ENCODE measurements at regions not wholly inside any gene's neighbourhood (a gene's known extent, or its start where the extent isn't known, plus 50 kb on each side); places are given as distances from the start of the nearest gene placed in this dataset.
"Not testable (repeated sequence)": the region's sequence is repeated elsewhere in the genome, so short reads cannot be mapped to it uniquely, and the experiment has no call there.

DNA sequence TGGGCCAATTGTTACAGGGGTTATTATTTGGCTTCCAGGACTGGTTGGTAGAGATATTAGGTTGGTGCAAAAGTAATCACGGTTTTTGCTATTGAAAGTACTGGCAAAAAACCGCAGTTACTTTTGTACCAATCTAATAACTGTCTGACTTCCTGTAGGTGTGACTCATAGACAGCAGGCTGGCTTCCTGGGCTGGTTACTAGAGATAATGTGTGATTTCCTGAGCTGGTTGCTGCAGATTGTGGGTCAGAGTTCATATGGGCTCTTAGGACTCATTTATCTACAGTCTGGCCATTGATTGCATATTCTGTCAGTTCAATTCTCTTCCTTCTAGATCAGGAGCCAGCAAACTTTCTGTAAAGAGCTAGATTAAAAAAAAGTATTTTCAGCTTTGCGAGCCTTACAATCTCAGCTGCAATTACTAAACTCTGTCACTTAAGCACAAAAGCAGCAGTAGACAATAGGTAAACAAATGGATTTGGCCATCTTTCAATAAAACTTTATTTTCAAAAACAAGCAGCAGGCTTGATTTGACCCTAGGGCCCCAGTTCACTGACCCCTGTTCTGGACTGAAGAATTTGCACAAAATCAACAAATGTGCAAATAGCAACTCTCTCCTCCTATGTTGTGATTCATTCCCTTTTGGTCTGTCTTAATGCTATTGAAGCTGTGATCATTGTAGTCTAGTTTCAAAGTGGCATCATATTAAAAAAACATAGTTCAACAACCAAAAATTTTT lies 50.8 kb upstream of the BOD1L1 start:
- no peak for DNase-seq
- in situ Hi-C loops (cut with HindIII; ENCODE audit: low pct_ligation_motif_present, low pct_unique_long_range_greater_than_20kb, low sequenced_read_pairs) = no loop called here

DNA sequence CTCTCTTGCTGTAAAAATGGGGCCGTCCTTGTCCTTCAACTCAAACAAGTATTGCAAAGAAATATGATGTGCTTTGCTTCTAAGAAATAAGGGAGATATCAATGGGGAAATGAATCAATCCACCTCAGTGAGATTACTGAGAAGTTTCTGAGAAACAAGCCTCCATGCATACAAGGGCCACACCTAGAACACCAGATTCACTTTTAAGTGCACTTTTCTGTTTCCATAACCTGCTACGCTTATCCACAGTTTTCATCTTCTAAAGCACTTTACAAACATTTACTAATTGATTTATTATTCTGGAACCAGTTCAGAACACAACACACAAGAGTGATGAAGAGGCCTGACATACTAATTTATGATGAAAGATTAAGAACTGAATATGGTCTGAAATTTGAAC lies 54.0 kb upstream of the BOD1L1 start:
- in situ Hi-C loops (cut with HindIII; ENCODE audit: low pct_ligation_motif_present, low pct_unique_long_range_greater_than_20kb, low sequenced_read_pairs) = no loop called here
- DNase-seq = no peak

DNA sequence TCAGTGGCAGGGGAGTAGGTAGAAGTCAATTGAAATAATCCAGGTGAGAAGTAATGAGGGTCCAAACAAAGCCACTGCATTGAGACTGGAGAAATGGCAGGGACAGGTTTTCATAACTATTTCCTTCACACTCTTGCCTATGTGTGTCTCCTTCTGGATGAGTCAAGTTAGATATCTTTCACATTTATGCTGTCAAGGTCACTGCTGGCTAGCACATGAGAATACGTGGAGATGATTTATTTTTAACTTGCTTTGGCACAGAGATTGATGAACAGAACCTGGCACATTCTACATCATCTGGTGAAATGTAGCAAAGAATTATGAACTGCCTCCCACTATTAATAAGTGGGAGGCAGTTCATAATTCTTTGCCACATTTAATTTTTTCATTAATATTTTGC lies 66.7 kb upstream of the BOD1L1 start:
- in situ Hi-C loops (cut with HindIII; ENCODE audit: low pct_ligation_motif_present, low pct_unique_long_range_greater_than_20kb, low sequenced_read_pairs) = no loop called here

DNA sequence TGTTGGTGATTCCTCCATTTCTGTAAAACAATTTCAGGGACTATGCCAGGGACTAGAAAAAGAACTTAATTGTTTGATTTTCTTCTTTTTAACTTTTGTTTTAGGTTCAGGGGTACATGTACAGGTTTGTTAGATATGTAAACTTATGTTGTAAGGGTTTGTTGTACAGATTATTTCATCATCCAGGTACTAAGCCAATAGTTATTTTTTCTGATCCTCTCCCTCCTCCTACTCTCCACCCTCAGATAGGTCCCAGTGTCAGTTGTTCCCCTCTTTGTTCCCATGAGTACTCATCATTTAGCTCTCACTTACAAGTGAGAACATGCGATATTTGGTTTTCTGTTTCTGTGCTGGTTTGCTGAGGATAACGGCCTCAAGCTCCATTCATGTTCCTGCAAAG lies 70.8 kb upstream of the BOD1L1 start:
- DNase-seq = no peak
- in situ Hi-C loops (cut with HindIII; ENCODE audit: low pct_ligation_motif_present, low pct_unique_long_range_greater_than_20kb, low sequenced_read_pairs) = no loop called here

More for the DNA sequence above, 66.7 kb upstream of the BOD1L1 start:
- no peak for DNase-seq

DNA sequence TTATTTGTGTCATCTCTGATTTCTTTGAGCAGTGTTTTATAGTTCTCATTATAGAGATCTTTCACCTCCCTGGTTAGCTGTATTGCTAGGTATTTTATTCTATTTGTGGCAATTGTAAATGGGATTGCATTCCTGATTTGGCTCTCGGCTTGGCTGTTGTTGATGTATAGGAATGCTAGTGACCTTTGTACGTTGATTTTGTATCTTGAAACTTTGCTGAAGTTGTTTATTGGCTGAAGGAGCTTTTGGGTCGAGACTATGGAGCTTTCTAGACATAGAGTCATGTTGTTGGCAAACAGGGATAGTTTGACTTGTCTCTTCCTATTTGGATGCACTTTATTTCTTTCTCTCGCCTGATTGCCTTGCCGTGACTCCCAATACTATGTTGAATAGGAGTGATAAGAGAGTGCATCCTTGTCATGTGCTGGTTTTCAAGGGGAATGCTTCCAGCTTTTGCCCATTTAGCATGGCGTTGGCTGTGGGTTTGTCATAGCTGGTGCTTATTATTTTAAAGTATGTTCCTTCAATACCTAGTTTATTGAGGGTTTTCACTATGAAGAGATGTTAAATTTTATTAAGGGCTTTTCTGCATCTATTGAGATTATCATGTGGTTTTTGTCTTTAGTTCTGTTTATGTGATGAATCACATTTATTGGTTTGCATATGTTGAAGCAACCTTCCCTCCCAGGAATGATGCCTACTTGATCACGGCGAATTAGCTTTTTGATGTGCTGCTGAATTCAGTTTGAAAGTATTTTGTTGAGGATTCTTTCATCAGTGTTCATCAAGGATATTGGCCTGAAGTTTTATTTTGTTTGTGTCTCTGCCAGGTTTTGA lies 72.7 kb upstream of the BOD1L1 start:
- in situ Hi-C loops (cut with HindIII; ENCODE audit: low pct_ligation_motif_present, low pct_unique_long_range_greater_than_20kb, low sequenced_read_pairs) = no loop called here

DNA sequence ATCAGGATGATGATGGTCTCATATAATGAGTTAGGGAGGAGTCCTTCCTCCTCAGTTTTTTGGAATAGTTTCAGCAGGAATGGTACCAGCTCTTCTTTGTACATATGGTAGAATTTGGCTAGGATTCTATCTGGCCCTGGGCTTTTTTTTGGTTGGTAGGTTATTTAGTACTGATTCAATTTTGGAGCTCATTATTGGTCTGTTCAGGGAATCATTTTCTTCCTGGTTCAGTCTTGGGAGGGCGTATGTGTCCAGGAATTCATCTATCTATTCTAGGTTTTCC lies 73.3 kb upstream of the BOD1L1 start:
- in situ Hi-C loops (cut with HindIII; ENCODE audit: low pct_ligation_motif_present, low pct_unique_long_range_greater_than_20kb, low sequenced_read_pairs); DNase-seq: not testable (repeated sequence)

More for the DNA sequence above, 72.7 kb upstream of the BOD1L1 start:
- DNase-seq = no peak

DNA sequence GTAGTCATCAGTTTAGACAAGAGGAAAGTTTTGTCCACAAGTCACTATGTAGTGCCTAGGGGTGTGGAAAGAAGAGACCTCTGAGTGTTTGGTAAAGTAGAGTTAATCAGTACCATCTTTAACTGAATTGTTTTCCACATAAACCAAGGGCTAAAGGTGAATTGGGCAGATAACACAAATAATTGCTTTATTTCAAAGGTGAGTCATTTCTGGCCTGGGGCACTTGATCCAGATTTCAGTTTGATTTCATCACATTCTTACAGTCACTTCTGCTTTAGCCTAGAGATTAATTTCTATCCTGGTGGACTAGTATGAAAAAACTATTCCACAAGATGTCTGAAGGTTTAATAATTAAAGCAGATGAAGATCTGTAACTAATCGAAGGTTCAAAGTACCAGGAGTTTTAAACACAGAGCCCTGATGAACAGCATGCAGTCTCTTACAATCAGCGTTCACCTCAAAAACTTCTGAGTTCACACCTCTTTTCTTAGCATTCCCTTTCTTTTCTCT lies 74.5 kb upstream of the BOD1L1 start:
- peak; percentile 33 for DNase-seq
- in situ Hi-C loops (cut with HindIII; ENCODE audit: low pct_ligation_motif_present, low pct_unique_long_range_greater_than_20kb, low sequenced_read_pairs) = no loop called here

DNA sequence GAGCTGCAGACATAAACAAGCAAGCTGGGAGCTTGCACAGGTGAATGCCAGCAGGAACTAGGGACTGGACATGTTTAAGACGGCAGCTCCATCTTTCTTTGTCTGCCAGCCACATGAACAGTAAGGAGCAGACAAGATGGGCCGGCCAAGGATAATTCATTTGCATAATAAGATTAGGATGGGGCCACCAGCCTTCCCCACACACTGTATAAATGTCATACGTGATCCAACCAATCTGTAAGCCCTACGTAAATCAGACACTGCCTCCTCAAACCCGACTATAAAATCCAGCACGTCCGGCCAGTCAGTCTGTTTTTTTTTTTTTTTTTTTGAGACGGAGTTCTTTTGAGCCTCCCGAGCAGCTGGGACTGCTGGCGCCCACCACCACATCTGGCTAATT lies 75.6 kb upstream of the BOD1L1 start:
- DNase-seq = no peak
- in situ Hi-C loops (cut with HindIII; ENCODE audit: low pct_ligation_motif_present, low pct_unique_long_range_greater_than_20kb, low sequenced_read_pairs) = no loop called here

DNA sequence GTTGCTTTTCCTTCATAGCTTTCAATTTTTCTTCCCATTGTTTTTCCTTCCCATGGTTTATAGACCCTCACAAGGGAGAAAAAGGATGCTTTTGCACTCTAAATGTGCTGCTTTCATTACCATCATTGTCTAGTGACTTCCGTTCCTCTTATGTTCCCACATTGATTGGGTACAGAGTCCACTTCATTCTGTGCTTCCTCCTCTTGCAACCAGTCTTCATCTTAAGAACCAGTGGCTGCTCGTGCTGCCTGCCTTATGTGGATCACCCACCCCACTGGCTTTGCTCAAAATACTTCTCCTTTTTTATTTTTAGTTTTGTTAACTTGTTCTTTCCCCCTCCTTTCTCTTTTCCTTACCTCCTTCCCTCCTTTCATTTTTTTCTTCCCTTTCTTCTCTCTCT lies 76.5 kb upstream of the BOD1L1 start:
- DNase-seq = no peak
- in situ Hi-C loops (cut with HindIII; ENCODE audit: low pct_ligation_motif_present, low pct_unique_long_range_greater_than_20kb, low sequenced_read_pairs) = no loop called here

DNA sequence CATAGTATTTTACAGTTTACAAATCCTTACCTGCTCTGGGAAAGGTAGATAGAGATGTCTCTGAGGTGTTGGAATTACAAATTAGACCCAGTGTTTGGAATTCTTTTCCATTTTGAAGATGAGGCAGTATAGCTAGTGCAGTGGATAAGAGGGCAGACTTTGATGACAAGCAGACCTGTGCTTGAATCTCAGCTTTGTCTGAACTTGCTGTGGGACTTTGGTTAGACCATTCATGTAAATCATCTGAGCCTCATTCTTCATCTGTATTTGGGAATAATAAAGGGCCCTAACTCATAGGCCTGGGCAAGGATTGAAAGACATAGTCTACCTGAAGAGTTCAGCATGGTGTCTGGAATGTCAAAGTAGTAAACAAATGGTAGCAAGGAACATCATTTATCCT lies 77.2 kb upstream of the BOD1L1 start:
- in situ Hi-C loops (cut with HindIII; ENCODE audit: low pct_ligation_motif_present, low pct_unique_long_range_greater_than_20kb, low sequenced_read_pairs) = no loop called here
- DNase-seq = no peak

DNA sequence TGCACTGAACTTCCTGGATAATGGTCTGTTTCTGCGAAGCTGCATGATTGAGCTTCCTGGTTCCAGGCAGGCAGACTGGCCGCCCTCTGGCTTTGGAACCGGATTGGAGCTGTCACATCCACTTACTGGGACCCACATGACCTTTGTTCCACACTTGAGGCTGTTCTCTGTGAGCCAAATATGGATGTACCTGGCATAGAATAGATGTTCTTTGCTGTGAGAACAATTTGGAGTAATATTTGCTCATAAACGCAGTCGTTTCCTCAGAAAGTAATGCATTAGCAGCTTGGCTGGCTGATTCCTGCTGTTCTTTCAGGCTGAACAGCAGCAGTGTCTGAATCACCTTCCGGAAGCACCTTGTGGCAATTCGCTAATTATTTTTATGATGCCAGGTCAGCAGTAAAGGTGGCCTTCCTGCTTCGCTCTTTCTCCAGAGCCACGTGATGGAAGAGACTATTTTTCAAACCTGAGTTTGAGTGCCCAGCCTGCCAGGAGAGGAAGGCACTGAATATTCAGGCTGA lies 78.1 kb upstream of the BOD1L1 start:
- DNase-seq = peak; percentile 50
- in situ Hi-C loops (cut with HindIII; ENCODE audit: low pct_ligation_motif_present, low pct_unique_long_range_greater_than_20kb, low sequenced_read_pairs) = no loop called here

DNA sequence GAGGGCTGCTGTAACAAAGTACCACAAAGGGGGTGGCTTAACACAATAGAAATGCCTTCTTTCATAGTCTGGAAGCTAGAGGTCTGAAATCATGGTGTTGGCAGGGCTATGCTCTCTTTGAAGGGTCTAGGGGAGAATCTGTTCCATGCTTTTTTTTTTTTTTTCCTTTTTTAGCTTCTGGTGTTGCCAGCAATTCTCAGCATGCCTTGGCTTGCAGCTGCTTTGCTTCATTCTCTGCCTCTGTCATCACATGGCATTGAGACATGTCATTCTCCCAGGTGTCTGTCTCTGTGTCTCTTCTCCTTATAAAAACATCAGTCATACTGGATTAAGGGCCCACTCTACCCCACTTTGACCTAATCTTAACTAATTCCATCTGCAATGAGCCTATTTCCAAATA lies 78.6 kb upstream of the BOD1L1 start:
- in situ Hi-C loops (cut with HindIII; ENCODE audit: low pct_ligation_motif_present, low pct_unique_long_range_greater_than_20kb, low sequenced_read_pairs) = no loop called here
- DNase-seq = no peak

DNA sequence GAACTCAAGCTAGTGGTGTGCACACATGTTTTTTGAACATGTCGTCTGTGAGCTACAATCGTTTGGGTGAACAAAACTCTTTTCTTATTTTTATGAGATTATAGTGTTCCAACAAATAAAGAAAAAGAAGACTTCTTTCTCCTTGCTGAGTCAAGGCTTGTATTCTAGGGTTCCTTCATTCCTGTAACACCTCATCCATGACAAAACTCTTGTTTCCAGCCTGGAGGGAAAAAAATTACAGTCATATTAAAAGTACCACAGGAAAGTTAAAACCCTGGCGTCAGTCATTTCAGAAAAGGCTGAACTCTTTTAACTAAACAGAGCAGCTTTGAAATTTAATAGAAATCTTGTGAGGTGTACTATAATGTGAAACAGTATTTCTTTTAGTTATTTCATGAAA lies 79.2 kb upstream of the BOD1L1 start:
- in situ Hi-C loops (cut with HindIII; ENCODE audit: low pct_ligation_motif_present, low pct_unique_long_range_greater_than_20kb, low sequenced_read_pairs) = no loop called here
- peak; percentile 15 for DNase-seq

DNA sequence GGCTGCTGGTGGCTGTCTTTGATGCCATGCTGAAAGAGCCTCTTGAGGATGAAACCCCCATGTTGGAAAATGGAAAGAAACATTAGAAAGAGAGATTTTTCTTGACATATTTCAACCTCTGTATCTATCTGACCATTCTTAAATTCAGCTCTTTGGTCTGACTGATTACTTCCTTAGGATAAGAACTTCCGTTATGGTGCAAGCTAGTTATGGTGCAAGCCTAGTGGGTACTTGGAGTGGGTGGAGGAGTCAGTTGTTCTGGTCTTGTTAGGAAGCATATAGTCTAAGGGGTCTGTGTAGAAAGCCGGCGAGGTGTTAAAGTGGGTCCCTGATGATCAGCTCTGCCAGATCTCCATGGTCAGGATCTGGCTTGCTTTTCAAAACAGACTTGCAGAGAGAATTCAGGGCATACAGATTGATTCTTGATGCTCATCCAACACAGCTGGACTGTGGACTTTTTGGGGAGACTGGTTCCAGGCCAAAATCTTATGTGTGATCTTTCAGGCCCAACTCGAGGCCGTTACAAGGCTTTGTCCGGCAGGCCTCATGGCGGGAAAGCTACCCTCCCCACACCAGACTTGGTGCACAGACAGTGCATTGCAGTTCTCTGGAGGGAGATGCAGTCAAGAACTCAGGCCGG lies 82.8 kb upstream of the BOD1L1 start:
- in situ Hi-C loops (cut with HindIII; ENCODE audit: low pct_ligation_motif_present, low pct_unique_long_range_greater_than_20kb, low sequenced_read_pairs) = no loop called here
- no peak for DNase-seq

DNA sequence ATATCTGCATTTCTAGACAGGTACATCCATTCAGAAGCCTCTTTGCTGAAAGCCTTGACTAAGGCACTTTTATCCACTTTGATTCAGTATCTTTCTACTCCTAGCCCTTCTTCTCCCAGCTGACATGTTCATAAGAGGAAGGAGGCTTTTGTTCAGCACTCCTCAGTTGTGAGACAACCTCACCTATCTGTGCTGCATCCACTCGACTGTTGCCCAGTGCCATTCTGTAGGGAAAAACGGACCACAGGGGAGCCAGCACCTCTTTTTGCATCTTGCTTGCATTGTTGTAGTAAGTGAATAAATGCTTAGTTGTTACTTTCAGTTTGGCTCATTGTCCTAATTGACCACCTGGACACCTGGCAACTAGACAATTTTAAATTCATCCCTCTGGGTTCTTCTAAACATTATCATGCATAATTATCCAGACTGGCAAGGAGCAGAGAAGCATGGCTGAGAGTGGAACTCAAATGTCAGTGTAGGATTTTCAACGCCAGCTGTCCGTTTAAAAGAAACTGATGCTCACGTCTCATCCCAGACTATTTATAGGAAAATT lies 83.8 kb upstream of the BOD1L1 start:
- in situ Hi-C loops (cut with HindIII; ENCODE audit: low pct_ligation_motif_present, low pct_unique_long_range_greater_than_20kb, low sequenced_read_pairs) = no loop called here
- DNase-seq = no peak

DNA sequence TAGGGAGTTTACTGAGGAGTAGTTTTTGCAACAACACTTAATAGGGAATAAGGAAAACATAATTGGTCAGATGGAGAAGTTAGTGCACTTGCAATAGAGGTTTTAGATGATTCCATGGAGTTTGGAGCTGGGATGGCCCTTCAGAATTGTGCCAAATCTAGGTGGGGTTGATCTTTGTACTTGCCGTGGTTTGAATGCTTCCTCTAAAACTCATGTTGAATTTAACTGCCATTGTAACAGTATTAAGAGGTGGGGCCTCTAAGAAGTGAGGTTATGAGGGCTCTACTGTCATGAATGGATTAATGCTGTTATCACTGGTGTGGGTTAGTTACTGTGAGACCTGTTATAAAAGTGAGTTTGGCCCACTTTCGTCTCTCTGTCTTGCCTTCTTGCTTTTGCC lies 94.4 kb upstream of the BOD1L1 start:
- no peak for DNase-seq
- in situ Hi-C loops (cut with HindIII; ENCODE audit: low pct_ligation_motif_present, low pct_unique_long_range_greater_than_20kb, low sequenced_read_pairs) = no loop called here

DNA sequence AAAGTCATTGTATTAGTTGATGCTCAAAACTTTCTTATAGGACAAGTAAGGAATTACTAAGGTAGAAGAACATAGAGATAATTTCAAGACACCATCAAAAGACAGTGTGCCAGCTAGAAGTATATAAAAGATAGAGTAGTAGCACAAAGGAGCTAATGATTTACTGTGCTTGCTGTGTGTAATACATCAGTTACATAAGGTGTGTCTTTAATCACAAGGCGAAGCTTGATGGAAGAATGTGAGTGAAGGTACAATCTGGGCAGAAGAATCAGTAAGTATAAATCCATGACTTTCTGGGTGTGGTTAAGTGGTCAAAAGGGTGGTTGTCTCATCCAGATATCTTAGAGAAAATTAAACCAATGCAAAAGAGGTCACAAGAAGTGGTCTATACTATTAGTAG lies 95.1 kb upstream of the BOD1L1 start:
- no peak for DNase-seq
- in situ Hi-C loops (cut with HindIII; ENCODE audit: low pct_ligation_motif_present, low pct_unique_long_range_greater_than_20kb, low sequenced_read_pairs) = no loop called here

DNA sequence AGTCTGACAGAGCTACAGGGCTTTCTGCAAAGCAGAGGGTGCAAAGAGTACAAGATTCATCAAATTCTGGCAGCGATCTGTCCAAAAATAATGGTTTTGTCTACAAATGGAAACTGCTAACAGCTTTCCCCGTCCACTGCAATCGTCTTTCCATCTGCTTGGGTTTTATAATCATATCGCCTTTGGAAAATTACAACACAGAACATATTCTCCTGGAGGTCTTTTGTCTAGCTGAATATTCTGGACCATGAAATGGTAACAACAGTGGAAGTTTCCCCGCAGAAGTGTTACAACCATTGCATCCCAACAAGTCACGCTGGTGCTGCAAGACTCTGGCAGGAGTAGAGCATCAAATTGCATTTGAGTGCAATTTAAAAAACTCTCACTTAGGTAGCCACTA lies 101.2 kb upstream of the BOD1L1 start:
- in situ Hi-C loops (cut with HindIII; ENCODE audit: low pct_ligation_motif_present, low pct_unique_long_range_greater_than_20kb, low sequenced_read_pairs) = no loop called here
- DNase-seq = no peak

DNA sequence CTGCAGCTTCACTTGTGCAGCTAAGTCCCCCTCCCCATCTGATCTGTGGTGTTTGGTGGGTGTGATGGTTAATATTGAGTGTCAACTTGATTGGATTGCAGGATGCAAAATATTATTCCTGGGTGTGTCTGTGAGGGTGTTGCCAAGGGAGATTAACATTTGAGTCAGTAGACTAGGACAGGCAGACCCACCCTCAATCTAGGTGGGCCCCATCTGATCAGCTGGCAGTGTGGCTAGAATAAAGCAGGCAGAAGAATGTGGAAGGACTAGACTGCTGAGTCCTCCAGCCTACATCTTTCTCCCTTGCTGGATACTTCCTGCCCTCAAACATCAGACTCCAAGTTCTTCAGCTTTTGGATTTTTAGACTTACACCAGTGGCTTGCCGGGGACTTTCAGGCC lies 103.5 kb upstream of the BOD1L1 start:
- in situ Hi-C loops (cut with HindIII; ENCODE audit: low pct_ligation_motif_present, low pct_unique_long_range_greater_than_20kb, low sequenced_read_pairs) = no loop called here
- DNase-seq = no peak

All from ACHN (cell line).